RPMI8226 (cell line): ENCODE measurements at regions not wholly inside any gene's neighbourhood (a gene's known extent, or its start where the extent isn't known, plus 50 kb on each side); places are given as distances from the start of the nearest gene placed in this dataset.

Source experiments
- DNase-seq: peaks from one replicate; pipeline ENCODE4 v3.0.0-alpha.2; 2015

DNA sequence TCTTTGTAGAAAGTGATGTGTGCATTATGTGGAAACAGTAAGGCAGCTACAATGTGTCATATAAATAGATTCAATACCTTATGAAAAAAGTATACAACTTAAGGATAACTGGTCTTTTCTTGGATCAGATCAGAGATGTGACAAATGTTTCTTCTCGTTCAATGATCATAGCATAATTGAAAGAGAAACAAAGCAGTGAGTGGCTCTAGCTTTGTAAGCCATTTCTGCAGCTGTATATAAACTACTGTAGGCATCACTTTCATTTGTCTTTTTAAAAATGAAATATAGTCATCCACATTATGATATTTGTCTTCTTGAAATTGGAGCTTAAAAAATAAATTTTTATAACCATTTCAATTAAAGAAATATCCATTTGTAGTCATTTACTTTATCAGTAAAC lies 63.8 kb upstream of the LMO3 start:
- no peak for DNase-seq

DNA sequence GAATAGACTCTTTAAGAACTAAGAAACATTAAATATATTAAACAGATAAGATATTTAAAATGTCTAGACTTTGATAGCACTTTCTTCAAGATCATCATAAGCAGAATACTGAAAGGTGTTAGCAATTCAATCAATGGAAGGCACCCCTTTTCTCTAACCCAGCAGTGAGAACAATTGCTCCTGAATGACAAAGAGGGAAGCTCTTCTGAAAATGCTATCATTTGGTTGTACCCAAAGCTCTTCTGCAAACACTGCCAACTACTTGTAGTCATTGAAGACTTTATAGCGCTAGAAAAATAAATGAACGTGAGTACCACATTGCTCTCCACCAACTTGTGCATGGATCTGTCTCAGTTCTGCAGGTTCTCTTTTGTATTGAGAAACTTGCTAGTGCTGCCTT lies 62.2 kb upstream of the LMO3 start:
- no peak for DNase-seq

DNA sequence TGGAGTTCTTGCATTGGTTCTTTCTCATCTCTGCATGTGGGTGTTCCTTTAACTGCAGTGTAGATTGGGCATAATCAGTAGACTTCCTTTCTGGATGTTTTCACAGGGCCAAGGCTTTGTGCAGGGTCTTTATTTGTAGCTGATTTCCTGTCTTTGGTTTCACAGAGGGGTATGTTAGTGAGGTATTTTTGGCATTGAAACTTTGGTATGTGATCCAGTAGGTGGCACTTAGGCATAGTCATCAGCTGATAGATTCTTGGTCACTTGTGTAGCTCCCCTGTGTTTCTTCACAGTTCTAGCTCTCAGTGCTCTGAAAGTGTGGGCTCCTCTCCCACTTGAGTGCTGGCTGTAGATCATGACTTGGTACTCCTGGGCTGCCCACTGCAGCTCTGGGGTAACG lies 52.7 kb upstream of the LMO3 start:
- no peak for DNase-seq
